ENCODE measurements at regions not wholly inside any gene's neighbourhood (a gene's known extent, or its start where the extent isn't known, plus 50 kb on each side); places are given as distances from the start of the nearest gene placed in this dataset.

- no peak for TF ChIP-seq CTCF (conservative IDR thresholded peaks at IDR 0.05; ENCODE audit: low read length)
- no peak for TF ChIP-seq EZH2phosphoT487 (IDR thresholded peaks at IDR 0.05; ENCODE audit: borderline replicate concordance, low read depth, low read length)
Observed at GRCh38 chr17:31697838-31698237, 161.2 kb downstream of the COPRS start.
